Astrocyte (in vitro differentiated cells and primary cell): ENCODE measurements at regions not wholly inside any gene's neighbourhood (a gene's known extent, or its start where the extent isn't known, plus 50 kb on each side); places are given as distances from the start of the nearest gene placed in this dataset.

Source experiments
- DNase-seq: peaks from one replicate; pipeline ENCODE4 v3.0.0-alpha.2; 2010; ENCODE audit warnings: low read depth
- FAIRE-seq: peaks from 2 replicates; lab custom pipeline; 2011; peaks lifted over from hg19 to GRCh38; lab: Jason Lieb, UNC
- H2AFZ ChIP-seq: 2 replicates; pipeline ENCODE4 v1.6.0; 2012; ENCODE audit warnings: low read depth, low read length, inconsistent platforms
- H3K27ac ChIP-seq: 2 replicates; pipeline ENCODE4 v1.5.1; 2011; ENCODE audit warnings: low read depth, low read length, inconsistent platforms
- H3K27me3 ChIP-seq: 2 replicates; pipeline ENCODE4 v1.6.0; 2011; ENCODE audit warnings: low read length, inconsistent platforms; ENCODE audit not compliant: insufficient read depth
- H3K36me3 ChIP-seq: 2 replicates; pipeline ENCODE4 v1.5.1; 2011; ENCODE audit warnings: low read length, inconsistent platforms; ENCODE audit not compliant: insufficient read depth
- H3K4me1 ChIP-seq: 2 replicates; pipeline ENCODE4 v1.5.1; 2011; ENCODE audit warnings: low read length, inconsistent platforms; ENCODE audit not compliant: insufficient read depth
- H3K4me2 ChIP-seq: 2 replicates; pipeline ENCODE4 v1.6.0; 2012; ENCODE audit warnings: low read length, inconsistent platforms
- H3K4me3 ChIP-seq: 2 replicates; pipeline ENCODE4 v1.5.1; 2011; ENCODE audit warnings: low read depth, mild to moderate bottlenecking, low read length, inconsistent platforms; ENCODE audit not compliant: insufficient read depth
- H3K79me2 ChIP-seq: 2 replicates; pipeline ENCODE4 v1.6.0; 2012; ENCODE audit warnings: mild to moderate bottlenecking, low read length, inconsistent platforms; ENCODE audit not compliant: insufficient read depth
- H3K9ac ChIP-seq: 2 replicates; pipeline ENCODE4 v1.6.0; 2012; ENCODE audit warnings: mild to moderate bottlenecking, low read length, inconsistent platforms
- H3K9me3 ChIP-seq: 2 replicates; pipeline ENCODE4 v1.5.1; 2012; ENCODE audit warnings: low read depth, mild to moderate bottlenecking, low read length, inconsistent platforms; ENCODE audit not compliant: insufficient read depth
- H4K20me1 ChIP-seq: 2 replicates; pipeline ENCODE4 v1.6.0; 2012; ENCODE audit warnings: low read length, inconsistent platforms; ENCODE audit not compliant: insufficient read depth
- H3K27ac Mint-ChIP-seq: one replicate; pipeline ENCODE4 v1.8.0; 2021; ENCODE audit warnings: mild to moderate bottlenecking, mixed read lengths; ENCODE audit not compliant: unreplicated experiment
- H3K27me3 Mint-ChIP-seq: one replicate; pipeline ENCODE4 v1.8.0; 2021; ENCODE audit warnings: low read depth, mixed read lengths; ENCODE audit not compliant: unreplicated experiment
- H3K36me3 Mint-ChIP-seq: one replicate; pipeline ENCODE4 v1.8.0; 2021; ENCODE audit warnings: low read depth, mixed read lengths; ENCODE audit not compliant: unreplicated experiment
- H3K4me1 Mint-ChIP-seq: one replicate; pipeline ENCODE4 v1.8.0; 2021; ENCODE audit warnings: low read depth, mixed read lengths; ENCODE audit not compliant: unreplicated experiment
- H3K4me3 Mint-ChIP-seq: one replicate; pipeline ENCODE4 v1.8.0; 2021; ENCODE audit warnings: mild to moderate bottlenecking, moderate library complexity, mixed read lengths; ENCODE audit not compliant: unreplicated experiment
- H3K9me3 Mint-ChIP-seq: one replicate; pipeline ENCODE4 v1.8.0; 2021; ENCODE audit warnings: mild to moderate bottlenecking, mixed read lengths; ENCODE audit not compliant: unreplicated experiment
- CTCF ChIP-seq: IDR thresholded peaks from 2 replicates; pipeline ENCODE4 v1.5.1; 2011; ENCODE audit warnings: low read depth, mild to moderate bottlenecking, inconsistent platforms, low read length, moderate library complexity; ENCODE audit not compliant: insufficient read depth
- EZH2 ChIP-seq: IDR thresholded peaks from 2 replicates; pipeline ENCODE4 v1.6.1; 2012; ENCODE audit warnings: mild to moderate bottlenecking, low read length, inconsistent platforms; ENCODE audit not compliant: insufficient read depth

GRCh38 chr10:53422223-53422888 lies 649.8 kb upstream of the MBL2 start:
- Histone ChIP-seq H3K9me3 (no peaks in the 10 kb centered on the region), H3K27ac (no peak overlapping the region), H4K20me1 (no peaks in the 10 kb centered on the region), H3K27me3 (no peaks in the 10 kb centered on the region), H3K4me2 (no peak overlapping the region), H3K4me3 (no peak overlapping the region), H3K9ac (no peak overlapping the region), H3K4me1 (no peaks in the 10 kb centered on the region), H3K79me2 (no peaks in the 10 kb centered on the region), H2AFZ (no peak overlapping the region), H3K36me3 (no peaks in the 10 kb centered on the region)
- no peaks in the 10 kb centered on the region for H3K36me3 Mint-ChIP-seq
- TF ChIP-seq EZH2 (no peak), CTCF (no peak)
- DNase-seq (no peak), FAIRE-seq (no peak)
- no peak overlapping the region for H3K4me3 Mint-ChIP-seq
- H3K27ac Mint-ChIP-seq = no peak overlapping the region
- no peaks in the 10 kb centered on the region for H3K27me3 Mint-ChIP-seq
- H3K9me3 Mint-ChIP-seq = peaks cover 4% of the 10 kb centered on the region
- no peaks in the 10 kb centered on the region for H3K4me1 Mint-ChIP-seq

DNA sequence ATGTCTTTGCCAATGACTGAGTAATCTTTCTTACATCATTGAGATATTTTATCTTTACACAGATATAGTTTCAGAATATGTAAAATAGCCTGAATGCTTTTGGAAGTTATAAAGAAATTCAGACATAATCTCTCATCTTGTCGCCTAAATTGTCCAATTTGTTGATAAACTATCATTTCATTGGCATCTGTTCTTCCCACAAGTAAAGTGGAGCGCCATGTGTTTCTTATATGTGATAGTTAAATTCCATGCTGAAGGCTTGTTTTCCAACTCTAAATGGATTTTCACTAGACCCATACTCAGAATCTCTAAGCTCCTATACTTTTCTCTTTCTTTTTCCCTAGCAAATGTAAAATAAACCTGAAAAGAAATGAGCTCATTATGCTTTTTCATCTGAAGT lies 640.1 kb upstream of the MBL2 start:
- TF ChIP-seq EZH2 = no peak
- no peak for TF ChIP-seq CTCF
- Histone ChIP-seq H3K36me3 (no peaks in the 10 kb centered on the region), H2AFZ (no peak overlapping the region), H4K20me1 (no peaks in the 10 kb centered on the region), H3K9ac (no peak overlapping the region), H3K27me3 (no peaks in the 10 kb centered on the region), H3K9me3 (no peaks in the 10 kb centered on the region), H3K4me3 (no peak overlapping the region), H3K4me1 (no peaks in the 10 kb centered on the region), H3K79me2 (no peaks in the 10 kb centered on the region), H3K4me2 (no peak overlapping the region), H3K27ac (no peak overlapping the region)
- FAIRE-seq (no peak), DNase-seq (no peak)
- Mint-ChIP-seq H3K36me3 (no peaks in the 10 kb centered on the region), H3K9me3 (peaks cover 1% of the 10 kb centered on the region), H3K27ac (no peak overlapping the region), H3K4me1 (no peaks in the 10 kb centered on the region), H3K4me3 (no peak overlapping the region), H3K27me3 (no peaks in the 10 kb centered on the region)

DNA sequence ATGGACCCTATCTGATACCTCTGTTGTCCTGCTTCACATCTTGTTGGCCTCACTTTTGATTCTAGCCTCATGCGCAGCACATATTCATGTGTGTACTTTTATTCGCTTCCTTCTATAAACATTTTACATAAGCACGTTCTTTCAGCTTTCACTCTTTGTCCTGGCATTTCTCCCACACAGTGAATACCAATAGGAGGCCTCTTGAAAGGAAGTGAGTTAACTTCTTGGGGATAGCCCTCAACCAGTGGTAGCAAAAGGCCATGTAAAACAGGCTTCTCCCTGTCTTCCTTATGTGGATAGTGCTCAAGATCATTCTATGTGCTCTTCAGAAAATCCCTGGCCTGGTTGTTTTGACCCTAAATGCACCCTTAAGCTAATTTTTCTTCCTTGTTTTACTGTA lies 633.9 kb upstream of the MBL2 start:
- Histone ChIP-seq H3K27ac (no peak overlapping the region), H3K27me3 (no peaks in the 10 kb centered on the region), H3K4me1 (no peaks in the 10 kb centered on the region), H3K79me2 (no peaks in the 10 kb centered on the region), H3K36me3 (no peaks in the 10 kb centered on the region), H2AFZ (no peak overlapping the region), H3K9me3 (no peaks in the 10 kb centered on the region), H3K9ac (no peak overlapping the region), H3K4me3 (no peak overlapping the region), H4K20me1 (no peaks in the 10 kb centered on the region), H3K4me2 (no peak overlapping the region)
- DNase-seq = no peak
- no peak for FAIRE-seq
- Mint-ChIP-seq H3K4me1 (peaks cover 7% of the 10 kb centered on the region), H3K9me3 (no peaks in the 10 kb centered on the region), H3K27ac (no peak overlapping the region), H3K27me3 (no peaks in the 10 kb centered on the region), H3K36me3 (no peaks in the 10 kb centered on the region), H3K4me3 (no peak overlapping the region)
- no peak for TF ChIP-seq CTCF
- TF ChIP-seq EZH2 = no peak
